GM12878 (cell line): ENCODE measurements at regions not wholly inside any gene's neighbourhood (a gene's known extent, or its start where the extent isn't known, plus 50 kb on each side); places are given as distances from the start of the nearest gene placed in this dataset.

ENCODE experiments used
- ATAC-seq: fragments of 200-7000 bp; cut with Tn5 transposase; 3 replicates; pipeline ENCODE4 v1.9.1; 2020; ENCODE audit warnings: mild to moderate bottlenecking, moderate library complexity
- BruUV-seq: library from RNA; stranded (reverse); fragments of 400-500 nt; replicated peaks from 2 replicates; lab custom pipeline; 2021; lab: Mats Ljungman, UMichigan
- CTCF ChIA-PET: fragments of 300-600 bp; sonication (Branson Sonifier 250); formaldehyde crosslinking; extraction: SDS; loops from one replicate; lab custom pipeline; 2021; ENCODE audit warnings: inconsistent platforms; lab: Yijun Ruan, JAX
- POLR2A ChIA-PET: fragments of 350-600 bp; formaldehyde crosslinking; extraction: SDS; loops from one replicate; lab custom pipeline; 2021; ENCODE audit warnings: inconsistent platforms; lab: Charles Lee
- RAD21 ChIA-PET: fragments of 300-600 bp; sonication (Branson Sonifier 250); formaldehyde crosslinking; loops from one replicate; lab custom pipeline; 2023; ENCODE audit warnings: antibody characterized with exemption; ENCODE audit not compliant: unreplicated experiment; lab: Charles Lee
- SMC1A ChIA-PET: fragments of 300-600 bp; sonication (Branson Sonifier 250); formaldehyde crosslinking; loops from one replicate; lab custom pipeline; 2023; ENCODE audit not compliant: unreplicated experiment, uncharacterized antibody; lab: Charles Lee
- DNase-seq: peaks from one replicate; pipeline ENCODE4 v3.0.0-alpha.2; 2011; ENCODE audit warnings: low read depth, low spot score
- FAIRE-seq: peaks from 3 replicates; lab custom pipeline; 2011; peaks lifted over from hg19 to GRCh38; lab: Jason Lieb, UNC
- H2AFZ ChIP-seq: 2 replicates; pipeline ENCODE4 v1.6.0; 2011; ENCODE audit warnings: low read depth, low read length, control low read depth; ENCODE audit not compliant: control insufficient read depth
- H3K27ac ChIP-seq: 2 replicates; pipeline ENCODE4 v1.5.1; 2011; ENCODE audit warnings: control low read depth; ENCODE audit not compliant: control insufficient read depth, insufficient read depth
- H3K27me3 ChIP-seq, 2 experiments: replicated peaks in 1 of 2; 2 replicates each; pipeline versions ENCODE4 v1.6.0 to v1.6.1; 2011; ENCODE audit warnings: low read length in 1 of 2; ENCODE audit not compliant: control insufficient read depth in 2 of 2, insufficient read depth in 2 of 2
- H3K36me3 ChIP-seq, 2 experiments: 2 replicates each; pipeline ENCODE4 v1.5.1; 2011; ENCODE audit warnings: low read length in 1 of 2; ENCODE audit not compliant: control insufficient read depth in 2 of 2, insufficient read depth in 2 of 2
- H3K4me1 ChIP-seq: 2 replicates; pipeline ENCODE4 v1.6.1; 2011; ENCODE audit warnings: mild to moderate bottlenecking, low read length, moderate library complexity, mixed read lengths; ENCODE audit not compliant: control insufficient read depth, insufficient read depth
- H3K4me2 ChIP-seq: 2 replicates; pipeline ENCODE4 v1.6.0; 2011; ENCODE audit warnings: control low read depth; ENCODE audit not compliant: control insufficient read depth, insufficient read depth
- H3K4me3 ChIP-seq: fragments of 200-600 bp; sonication (generic); 2 replicates; pipeline ENCODE4 v1.5.1; 2016
- H3K79me2 ChIP-seq: 2 replicates; pipeline ENCODE4 v1.6.0; 2011; ENCODE audit warnings: low read length; ENCODE audit not compliant: control insufficient read depth, insufficient read depth
- H3K9ac ChIP-seq: 2 replicates; pipeline ENCODE4 v1.8.0; 2011; ENCODE audit warnings: low read length, control low read depth, mixed read lengths; ENCODE audit not compliant: control insufficient read depth, insufficient read depth
- H3K9me3 ChIP-seq: replicated peaks from 3 replicates; pipeline ENCODE4 v1.5.1; 2011; ENCODE audit warnings: mild to moderate bottlenecking, low read length; ENCODE audit not compliant: control insufficient read depth, insufficient read depth
- H4K20me1 ChIP-seq: 2 replicates; pipeline ENCODE4 v1.6.0; 2011; ENCODE audit not compliant: control insufficient read depth, insufficient read depth
- CHD2 ChIP-seq: IDR thresholded peaks from 2 replicates; pipeline ENCODE4 v1.6.1; 2011; ENCODE audit warnings: low read depth, low read length, improper control_type of control experiment, borderline replicate concordance
- IRF5 ChIP-seq: fragments of 450-650 bp; IDR thresholded peaks from 2 replicates; pipeline ENCODE4 v1.6.1; 2017; ENCODE audit warnings: borderline replicate concordance
- MTA3 ChIP-seq: IDR thresholded peaks from 2 replicates; pipeline ENCODE4 v1.6.1; 2012; ENCODE audit warnings: low read length, inconsistent platforms, borderline replicate concordance
- PML ChIP-seq: IDR thresholded peaks from 2 replicates; pipeline ENCODE4 v1.6.1; 2012; ENCODE audit warnings: low read length, inconsistent platforms
- RBBP5 ChIP-seq: fragments of 200-600 bp; sonication (generic); conservative IDR thresholded peaks from 2 replicates; pipeline ENCODE4 v1.6.1; 2016
- SUZ12 ChIP-seq: fragments of 200-600 bp; sonication (generic); IDR thresholded peaks from one replicate; pipeline ENCODE4 v1.6.1; 2018; ENCODE audit warnings: antibody characterized with exemption, mild to moderate bottlenecking; ENCODE audit not compliant: unreplicated experiment
- ZNF24 ChIP-seq: fragments of 450-650 bp; IDR thresholded peaks from 2 replicates; pipeline ENCODE4 v1.6.1; 2017; ENCODE audit warnings: antibody characterized with exemption, mild to moderate bottlenecking
- WGBS: methylation state at CpG from one replicate; pipeline ENCODE4 v1.1.6; 2016; ENCODE audit warnings: low lambda C conversion rate; ENCODE audit not compliant: insufficient replicate concordance, insufficient coverage; ENCODE audit errors: missing lambda C conversion rate; 5-methylcytosine and 5-hydroxymethylcytosine counted together
- in situ Hi-C: fragments of 300-500 bp; cut with MboI; formaldehyde crosslinking; loops from 9 replicates; pipeline ENCODE4 v1.14.3; 2018; ENCODE audit warnings: mixed read lengths
- intact Hi-C: fragments of 100-400 bp; cut with micrococcal nuclease; formaldehyde crosslinking; loops from one replicate; pipeline ENCODE4 v1.14.2; 2022; ENCODE audit not compliant: unreplicated experiment
- TF ChIP-seq, protein P1 (sequence below): IDR thresholded peaks from 2 replicates; pipeline ENCODE4 v1.6.1; 2011; ENCODE audit warnings: borderline replicate concordance, low read depth, mild to moderate bottlenecking, moderate library complexity, mixed read lengths, low read length; ENCODE audit not compliant: insufficient read depth; ENCODE audit errors: extremely low read length
- TF ChIP-seq, protein P2 (sequence below): fragments of 150-350 bp; IDR thresholded peaks from 2 replicates; pipeline ENCODE4 v1.6.1; 2016; ENCODE audit warnings: low read depth, low read length

- peaks cover 0 to 2% of the 10 kb centered on the region in 2 experiments; a peak in 1 of 4 replicates for H3K27me3 ChIP-seq
- in situ Hi-C loops = no loop called here
- RAD21 ChIA-PET = no interaction called here
- DNase-seq (no peak), ATAC-seq (no peak)
- H4K20me1 ChIP-seq = no peaks in the 10 kb centered on the region
- H3K9me3 ChIP-seq = no peaks in the 10 kb centered on the region
- SMC1A ChIA-PET = interaction anchor here (1.4 kb wide), 1 partner anchor 9 kb away, joined by 5 read pairs; no protein-coding TSS in a partner anchor
- no peaks in the 10 kb centered on the region for H3K79me2 ChIP-seq
- no peaks in the 10 kb centered on the region for H3K4me1 ChIP-seq
- no peak overlapping the region for H3K27ac ChIP-seq
- H3K4me2 ChIP-seq = no peak overlapping the region
- no peak overlapping the region for H3K9ac ChIP-seq
- no TSS peak for BruUV-seq
- CTCF ChIA-PET = no interaction called here
- no peak overlapping the region for H3K4me3 ChIP-seq
- TF ChIP-seq PML = no peak
- TF ChIP-seq IRF5 = no peak
- no peak for TF ChIP-seq ZNF24
- TF ChIP-seq, protein P1, sequence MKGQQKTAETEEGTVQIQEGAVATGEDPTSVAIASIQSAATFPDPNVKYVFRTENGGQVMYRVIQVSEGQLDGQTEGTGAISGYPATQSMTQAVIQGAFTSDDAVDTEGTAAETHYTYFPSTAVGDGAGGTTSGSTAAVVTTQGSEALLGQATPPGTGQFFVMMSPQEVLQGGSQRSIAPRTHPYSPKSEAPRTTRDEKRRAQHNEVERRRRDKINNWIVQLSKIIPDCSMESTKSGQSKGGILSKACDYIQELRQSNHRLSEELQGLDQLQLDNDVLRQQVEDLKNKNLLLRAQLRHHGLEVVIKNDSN = no peak
- TF ChIP-seq, protein P2, sequence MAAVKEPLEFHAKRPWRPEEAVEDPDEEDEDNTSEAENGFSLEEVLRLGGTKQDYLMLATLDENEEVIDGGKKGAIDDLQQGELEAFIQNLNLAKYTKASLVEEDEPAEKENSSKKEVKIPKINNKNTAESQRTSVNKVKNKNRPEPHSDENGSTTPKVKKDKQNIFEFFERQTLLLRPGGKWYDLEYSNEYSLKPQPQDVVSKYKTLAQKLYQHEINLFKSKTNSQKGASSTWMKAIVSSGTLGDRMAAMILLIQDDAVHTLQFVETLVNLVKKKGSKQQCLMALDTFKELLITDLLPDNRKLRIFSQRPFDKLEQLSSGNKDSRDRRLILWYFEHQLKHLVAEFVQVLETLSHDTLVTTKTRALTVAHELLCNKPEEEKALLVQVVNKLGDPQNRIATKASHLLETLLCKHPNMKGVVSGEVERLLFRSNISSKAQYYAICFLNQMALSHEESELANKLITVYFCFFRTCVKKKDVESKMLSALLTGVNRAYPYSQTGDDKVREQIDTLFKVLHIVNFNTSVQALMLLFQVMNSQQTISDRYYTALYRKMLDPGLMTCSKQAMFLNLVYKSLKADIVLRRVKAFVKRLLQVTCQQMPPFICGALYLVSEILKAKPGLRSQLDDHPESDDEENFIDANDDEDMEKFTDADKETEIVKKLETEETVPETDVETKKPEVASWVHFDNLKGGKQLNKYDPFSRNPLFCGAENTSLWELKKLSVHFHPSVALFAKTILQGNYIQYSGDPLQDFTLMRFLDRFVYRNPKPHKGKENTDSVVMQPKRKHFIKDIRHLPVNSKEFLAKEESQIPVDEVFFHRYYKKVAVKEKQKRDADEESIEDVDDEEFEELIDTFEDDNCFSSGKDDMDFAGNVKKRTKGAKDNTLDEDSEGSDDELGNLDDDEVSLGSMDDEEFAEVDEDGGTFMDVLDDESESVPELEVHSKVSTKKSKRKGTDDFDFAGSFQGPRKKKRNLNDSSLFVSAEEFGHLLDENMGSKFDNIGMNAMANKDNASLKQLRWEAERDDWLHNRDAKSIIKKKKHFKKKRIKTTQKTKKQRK = no peak
- TF ChIP-seq RBBP5 = no peak
- no peak for TF ChIP-seq CHD2
- no peak for TF ChIP-seq MTA3
- TF ChIP-seq SUZ12 = no peak
- TF ChIP-seq, all 136 proteins: peak for 0
- intact Hi-C loops = no loop called here
- WGBS = 54% methylated on average over 8 of the region's 8 CpGs
- FAIRE-seq = no peak
- Histone ChIP-seq H2AFZ (no peak overlapping the region), H3K36me3 (no peaks in the 10 kb centered on the region)
- POLR2A ChIA-PET = no interaction called here
Observed at GRCh38 chr18:75529394-75529793, 101.9 kb upstream of the SMIM21 start.
